ENCODE measurements at regions not wholly inside any gene's neighbourhood (a gene's known extent, or its start where the extent isn't known, plus 50 kb on each side); places are given as distances from the start of the nearest gene placed in this dataset.
"Not testable (repeated sequence)": the region's sequence is repeated elsewhere in the genome, so short reads cannot be mapped to it uniquely, and the experiment has no call there.

- DNase-seq, result no peak
Observed at GRCh38 chr6:788058-788457, 95.1 kb upstream of the EXOC2 start.

GRCh38 chr6:786946-787763 lies 94.2 kb upstream of the EXOC2 start:
- DNase-seq, result peak; percentile 9

- DNase-seq, result no peak
Observed at GRCh38 chr6:783966-784735, 91.2 kb upstream of the EXOC2 start.

GRCh38 chr6:782141-782540 lies 89.2 kb upstream of the EXOC2 start:
- DNase-seq, result no peak

- no peak for DNase-seq
Observed at GRCh38 chr6:781350-781961, 88.5 kb upstream of the EXOC2 start.

- no peak for DNase-seq
Observed at GRCh38 chr6:780706-781105, 87.8 kb upstream of the EXOC2 start.

GRCh38 chr6:776951-777350 lies 84.0 kb upstream of the EXOC2 start:
- no peak for DNase-seq

GRCh38 chr6:776528-776931 lies 83.6 kb upstream of the EXOC2 start:
- DNase-seq, result no peak

GRCh38 chr6:775863-776262 lies 82.9 kb upstream of the EXOC2 start:
- no peak for DNase-seq

GRCh38 chr6:771683-772082 lies 78.7 kb upstream of the EXOC2 start:
- DNase-seq, result not testable (repeated sequence)

GRCh38 chr6:767755-768512 lies 75.0 kb upstream of the EXOC2 start:
- DNase-seq, result no peak

GRCh38 chr6:766625-767024 lies 73.7 kb upstream of the EXOC2 start:
- DNase-seq, result no peak

- no peak for DNase-seq
Observed at GRCh38 chr6:761997-762396, 69.1 kb upstream of the EXOC2 start.

GRCh38 chr6:760982-761955 lies 68.3 kb upstream of the EXOC2 start:
- no peak for DNase-seq

- no peak for DNase-seq
Observed at GRCh38 chr6:759729-760128, 66.8 kb upstream of the EXOC2 start.

- no peak for DNase-seq
Observed at GRCh38 chr6:756224-756623, 63.3 kb upstream of the EXOC2 start.

GRCh38 chr6:754202-754601 lies 61.3 kb upstream of the EXOC2 start:
- no peak for DNase-seq

- DNase-seq, result no peak
Observed at GRCh38 chr6:753486-753885, 60.5 kb upstream of the EXOC2 start.

GRCh38 chr6:752438-752837 lies 59.5 kb upstream of the EXOC2 start:
- no peak for DNase-seq

GRCh38 chr6:751765-752164 lies 58.8 kb upstream of the EXOC2 start:
- no peak for DNase-seq

GRCh38 chr6:747921-748320 lies 55.0 kb upstream of the EXOC2 start:
- no peak for DNase-seq

GRCh38 chr6:747028-747427 lies 54.1 kb upstream of the EXOC2 start:
- DNase-seq, result no peak
